Esophagus squamous epithelium (tissue), 5 donors: ENCODE measurements at regions not wholly inside any gene's neighbourhood (a gene's known extent, or its start where the extent isn't known, plus 50 kb on each side); places are given as distances from the start of the nearest gene placed in this dataset.
"Not testable (repeated sequence)": the region's sequence is repeated elsewhere in the genome, so short reads cannot be mapped to it uniquely, and the experiment has no call there.

ENCODE experiments used
- DNase-seq: peaks from one replicate; lab custom pipeline; 2025; lab: John Stamatoyannopoulos, UW
- H3K27ac ChIP-seq, 4 donors: fragments of 200-600 bp; sonication (generic); one replicate each; pipeline ENCODE4 v1.5.1; 2016 to 2019; ENCODE audit warnings: mild to moderate bottlenecking in 1 of 4
- H3K27me3 ChIP-seq, 4 donors: fragments of 200-600 bp; sonication (generic); 1 replicate in 3 of 4; 2 replicates in 1 of 4; pipeline versions ENCODE4 v1.5.1 to v1.6.0; 2017 to 2021; ENCODE audit warnings: antibody characterized with exemption in 1 of 4
- H3K36me3 ChIP-seq, 3 donors: fragments of 200-600 bp; sonication (generic); one replicate each; pipeline ENCODE4 v1.5.1; 2016 to 2019
- H3K4me1 ChIP-seq, 3 donors: fragments of 200-600 bp; sonication (generic); one replicate each; pipeline ENCODE4 v1.5.1; 2017 to 2019
- H3K4me3 ChIP-seq, 4 donors: fragments of 200-600 bp; sonication (generic); 1 replicate in 3 of 4; 2 replicates in 1 of 4; pipeline ENCODE4 v1.5.1; 2016 to 2019; ENCODE audit warnings: mild to moderate bottlenecking in 2 of 4, moderate library complexity in 1 of 4
- H3K9me3 ChIP-seq, 3 donors: fragments of 200-600 bp; sonication (generic); one replicate each; pipeline ENCODE4 v1.5.1; 2016 to 2019
- POLR2A ChIP-seq, 4 donors: fragments of 450-650 bp; IDR thresholded peaks; one replicate each; pipeline ENCODE4 v1.6.1; 2017; ENCODE audit warnings: antibody characterized with exemption in 4 of 4, mild to moderate bottlenecking in 4 of 4, moderate library complexity in 3 of 4
- WGBS, 2 donors: methylation state at CpG; one replicate each; pipeline ENCODE4 v1.1.5; 2018; 5-methylcytosine and 5-hydroxymethylcytosine counted together
- intact Hi-C: fragments of 100-400 bp; cut with DNase I; formaldehyde crosslinking; loops from one replicate; pipeline ENCODE4 v1.15.0; 2022
- TF ChIP-seq, protein P1 (sequence below), 6 experiments: fragments of 450-650 bp in 4 of 6; fragments of 200-600 bp in 2 of 6; sonication (generic) in 2 of 6; IDR thresholded peaks; one replicate each; pipeline ENCODE4 v1.5.1; 2016 to 2019; ENCODE audit warnings: antibody characterized with exemption in 6 of 6, mild to moderate bottlenecking in 4 of 6, moderate library complexity in 4 of 6
- donor health status: DM: yes; HTN: yes; CAD: no.

GRCh38 chr4:116108606-116109005, 976.8 kb downstream of the TRAM1L1 start:
- WGBS, 2 donors: 57 to 70% methylated on average over 8 of the region's 8 CpGs
- H3K36me3 ChIP-seq: no peaks in the 10 kb centered on the region
- no peaks in the 10 kb centered on the region for H3K27me3 ChIP-seq
- no peak for TF ChIP-seq POLR2A (IDR thresholded peaks at IDR 0.05)
- TF ChIP-seq, protein P1, sequence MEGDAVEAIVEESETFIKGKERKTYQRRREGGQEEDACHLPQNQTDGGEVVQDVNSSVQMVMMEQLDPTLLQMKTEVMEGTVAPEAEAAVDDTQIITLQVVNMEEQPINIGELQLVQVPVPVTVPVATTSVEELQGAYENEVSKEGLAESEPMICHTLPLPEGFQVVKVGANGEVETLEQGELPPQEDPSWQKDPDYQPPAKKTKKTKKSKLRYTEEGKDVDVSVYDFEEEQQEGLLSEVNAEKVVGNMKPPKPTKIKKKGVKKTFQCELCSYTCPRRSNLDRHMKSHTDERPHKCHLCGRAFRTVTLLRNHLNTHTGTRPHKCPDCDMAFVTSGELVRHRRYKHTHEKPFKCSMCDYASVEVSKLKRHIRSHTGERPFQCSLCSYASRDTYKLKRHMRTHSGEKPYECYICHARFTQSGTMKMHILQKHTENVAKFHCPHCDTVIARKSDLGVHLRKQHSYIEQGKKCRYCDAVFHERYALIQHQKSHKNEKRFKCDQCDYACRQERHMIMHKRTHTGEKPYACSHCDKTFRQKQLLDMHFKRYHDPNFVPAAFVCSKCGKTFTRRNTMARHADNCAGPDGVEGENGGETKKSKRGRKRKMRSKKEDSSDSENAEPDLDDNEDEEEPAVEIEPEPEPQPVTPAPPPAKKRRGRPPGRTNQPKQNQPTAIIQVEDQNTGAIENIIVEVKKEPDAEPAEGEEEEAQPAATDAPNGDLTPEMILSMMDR (IDR thresholded peaks at IDR 0.05): no peak
- no peak overlapping the region for H3K27ac ChIP-seq
- intact Hi-C loops: no loop called here
- H3K4me3 ChIP-seq: no peak overlapping the region
- no peaks in the 10 kb centered on the region for H3K9me3 ChIP-seq
- no peak for DNase-seq
- no peaks in the 10 kb centered on the region for H3K4me1 ChIP-seq

- intact Hi-C loops: no loop called here
- Histone ChIP-seq H3K9me3 (peaks cover 0 to 18% (median 0%) of the 10 kb centered on the region in 3 donors), H3K4me1 (no peaks in the 10 kb centered on the region), H3K27me3 (no peaks in the 10 kb centered on the region), H3K36me3 (no peaks in the 10 kb centered on the region), H3K4me3 (no peak overlapping the region), H3K27ac (no peak overlapping the region)
- TF ChIP-seq, protein P1 (IDR thresholded peaks at IDR 0.05): no peak
- no peak for TF ChIP-seq POLR2A (IDR thresholded peaks at IDR 0.05)
- WGBS, 2 donors: 31 to 47% methylated on average over 1 of the region's 1 CpG
- no peak for DNase-seq
Observed at GRCh38 chr4:116101321-116101720, 984.1 kb downstream of the TRAM1L1 start.

DNA sequence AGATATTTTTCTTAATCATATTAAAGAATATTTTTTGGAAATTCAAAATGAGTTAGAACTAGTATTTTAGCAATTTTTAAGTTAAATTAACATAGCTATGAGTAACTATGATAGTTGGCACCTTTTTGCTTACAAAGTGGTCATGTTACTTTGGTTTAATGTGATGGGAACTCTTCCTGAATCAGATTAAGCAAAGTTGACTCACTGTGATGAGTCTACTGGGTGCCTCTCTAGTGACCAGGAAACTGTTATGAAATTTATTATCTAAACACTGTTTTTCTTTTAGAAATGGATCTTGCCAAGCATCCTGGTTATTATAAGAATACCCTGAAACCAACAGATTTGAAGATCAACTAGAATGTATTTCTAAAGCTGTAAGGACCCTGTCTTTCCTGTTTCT, 985.8 kb downstream of the TRAM1L1 start:
- H3K36me3 ChIP-seq: no peaks in the 10 kb centered on the region
- no peak for DNase-seq
- no peak overlapping the region for H3K4me3 ChIP-seq
- H3K9me3 ChIP-seq: peaks cover 0 to 18% (median 0%) of the 10 kb centered on the region in 3 donors
- intact Hi-C loops: no loop called here
- no peak for TF ChIP-seq POLR2A (IDR thresholded peaks at IDR 0.05)
- TF ChIP-seq, protein P1 (IDR thresholded peaks at IDR 0.05): no peak
- H3K4me1 ChIP-seq: no peaks in the 10 kb centered on the region
- H3K27ac ChIP-seq: no peak overlapping the region
- H3K27me3 ChIP-seq: no peaks in the 10 kb centered on the region

GRCh38 chr4:116097353-116097752, 983.9 kb upstream of the NDST4 start:
- H3K36me3 ChIP-seq, H3K4me1 ChIP-seq, H3K4me3 ChIP-seq, DNase-seq, intact Hi-C loops, H3K27me3 ChIP-seq, H3K27ac ChIP-seq: not testable (repeated sequence)
- peaks cover 0 to 18% (median 0%) of the 10 kb centered on the region in 3 donors for H3K9me3 ChIP-seq
- 78 to 87% methylated on average over 3 of the region's 3 CpGs for WGBS, 2 donors

GRCh38 chr4:116092961-116093360, 979.5 kb upstream of the NDST4 start:
- Histone ChIP-seq H3K9me3 (peaks cover 0 to 15% (median 0%) of the 10 kb centered on the region in 3 donors), H3K27ac (no peak overlapping the region), H3K27me3 (no peaks in the 10 kb centered on the region), H3K4me1 (no peaks in the 10 kb centered on the region), H3K36me3 (no peaks in the 10 kb centered on the region), H3K4me3 (no peak overlapping the region)
- DNase-seq: no peak
- 42 to 52% methylated on average over 3 of the region's 3 CpGs for WGBS, 2 donors
- no peak for TF ChIP-seq POLR2A (IDR thresholded peaks at IDR 0.05)
- TF ChIP-seq, protein P1 (IDR thresholded peaks at IDR 0.05): no peak
- intact Hi-C loops: no loop called here

DNA sequence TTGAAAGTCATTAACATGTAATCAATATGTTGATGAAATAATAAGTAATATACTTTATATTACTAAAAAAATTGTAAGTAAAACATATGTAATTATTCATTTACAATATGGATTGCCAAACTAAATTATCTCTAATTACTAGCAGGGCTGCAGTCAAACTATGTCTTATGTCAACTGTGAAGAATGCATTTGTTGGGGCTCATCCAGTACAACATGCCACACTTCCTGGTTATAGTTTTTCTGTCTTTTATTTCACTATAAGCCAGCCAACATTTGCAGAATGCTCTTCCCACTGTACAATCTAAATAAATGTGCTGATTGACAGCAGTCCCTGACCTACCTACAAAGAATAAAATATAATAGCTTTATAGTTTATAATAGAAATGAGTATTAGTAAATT, 975.4 kb upstream of the NDST4 start:
- H3K36me3 ChIP-seq: no peaks in the 10 kb centered on the region
- H3K4me1 ChIP-seq: no peaks in the 10 kb centered on the region
- no peak for TF ChIP-seq POLR2A (IDR thresholded peaks at IDR 0.05)
- TF ChIP-seq, protein P1 (IDR thresholded peaks at IDR 0.05): no peak
- no peak overlapping the region for H3K4me3 ChIP-seq
- no peak overlapping the region for H3K27ac ChIP-seq
- H3K27me3 ChIP-seq: no peaks in the 10 kb centered on the region
- DNase-seq: no peak
- no peaks in the 10 kb centered on the region for H3K9me3 ChIP-seq
- intact Hi-C loops: no loop called here
